Spleen (tissue), 11 donors: ENCODE measurements at regions not wholly inside any gene's neighbourhood (a gene's known extent, or its start where the extent isn't known, plus 50 kb on each side); places are given as distances from the start of the nearest gene placed in this dataset.

Experiments
- DNase-seq: peaks from one replicate; pipeline ENCODE4 v3.0.0-alpha.2; 2020
- H3K27ac ChIP-seq, 8 donors: fragments of 200-600 bp; sonication (generic) in 7 of 8; 1 replicate in 4 of 8; 2 replicates in 4 of 8; pipeline versions ENCODE4 v1.5.0 to v1.8.0; 2016 to 2021; ENCODE audit warnings: inconsistent platforms in 4 of 8, mild to moderate bottlenecking in 4 of 8, moderate library complexity in 1 of 8
- H3K27me3 ChIP-seq, 7 donors: fragments of 200-600 bp; sonication (generic) in 6 of 7; replicated peaks in 1 of 7; 1 replicate in 4 of 7; 2 replicates in 3 of 7; pipeline versions ENCODE4 v1.5.0 to v1.8.0; 2016 to 2021; ENCODE audit warnings: inconsistent platforms in 3 of 7, mild to moderate bottlenecking in 1 of 7
- H3K36me3 ChIP-seq, 6 donors: fragments of 200-600 bp; sonication (generic) in 5 of 6; 1 replicate in 4 of 6; 2 replicates in 2 of 6; pipeline versions ENCODE4 v1.5.0 to v1.8.0; 2016 to 2021; ENCODE audit warnings: inconsistent platforms in 2 of 6
- H3K4me1 ChIP-seq, 6 donors: fragments of 200-600 bp; sonication (generic) in 5 of 6; 1 replicate in 3 of 6; 2 replicates in 3 of 6; pipeline versions ENCODE4 v1.5.0 to v1.8.0; 2016 to 2021; ENCODE audit warnings: inconsistent platforms in 3 of 6
- H3K4me3 ChIP-seq, 8 donors: fragments of 200-600 bp; sonication (generic) in 7 of 8; 1 replicate in 4 of 8; 2 replicates in 4 of 8; pipeline versions ENCODE4 v1.5.0 to v1.8.0; 2016 to 2021; ENCODE audit warnings: inconsistent platforms in 4 of 8, mild to moderate bottlenecking in 4 of 8, moderate library complexity in 2 of 8
- H3K9me3 ChIP-seq, 8 donors: fragments of 200-600 bp; sonication (generic) in 7 of 8; 1 replicate in 4 of 8; 2 replicates in 4 of 8; pipeline versions ENCODE4 v1.5.0 to v1.8.0; 2016 to 2021; ENCODE audit warnings: inconsistent platforms in 4 of 8
- POLR2A ChIP-seq, 3 donors: fragments of 450-650 bp; IDR thresholded peaks; one replicate each; pipeline ENCODE4 v1.5.1; 2017; ENCODE audit warnings: antibody characterized with exemption in 3 of 3, mild to moderate bottlenecking in 1 of 3
- POLR2AphosphoS5 ChIP-seq, 3 donors: sonication (generic); formaldehyde crosslinking; IDR thresholded peaks; one replicate each; pipeline ENCODE4 v1.5.1; 2017; ENCODE audit warnings: antibody characterized with exemption in 3 of 3
- WGBS, 5 donors: extraction: QIAGEN DNeasy Blood & Tissue Kit in 3 of 5; methylation state at CpG; one replicate each; pipeline versions ENCODE4 v1.1.5 to v1.1.7; 2013 to 2018; 5-methylcytosine and 5-hydroxymethylcytosine counted together
- intact Hi-C: fragments of 100-400 bp; cut with DNase I; formaldehyde crosslinking; loops from one replicate; pipeline ENCODE4 v1.15.0; 2023; ENCODE audit warnings: low total_unique reads
- TF ChIP-seq, protein P1 (sequence below), 11 experiments: fragments of 200-600 bp in 7 of 11; fragments of 450-650 bp in 4 of 11; sonication (generic) in 4 of 11; IDR thresholded peaks in 8 of 11; conservative IDR thresholded peaks in 3 of 11; 1 replicate in 7 of 11; 2 replicates in 4 of 11; pipeline versions ENCODE4 v1.4.0 to v1.8.0; 2016 to 2021; ENCODE audit warnings: antibody characterized with exemption in 11 of 11, inconsistent platforms in 4 of 11, mild to moderate bottlenecking in 1 of 11
- donor health status: healthy with polysubstance abuse.
- donor health status: DM: no; HTN: no; CAD: no; lungs with moderate emphysema.
- donor health status: DM: no; HTN: no; CAD: no.
- donor health status: Bipolar disorder and iron deficiency.
- donor health status: healthy.
- donor health status: DM: no; HTN: no; CAD: no.
- donor health status: DM: yes; HTN: yes; CAD: no.

DNA sequence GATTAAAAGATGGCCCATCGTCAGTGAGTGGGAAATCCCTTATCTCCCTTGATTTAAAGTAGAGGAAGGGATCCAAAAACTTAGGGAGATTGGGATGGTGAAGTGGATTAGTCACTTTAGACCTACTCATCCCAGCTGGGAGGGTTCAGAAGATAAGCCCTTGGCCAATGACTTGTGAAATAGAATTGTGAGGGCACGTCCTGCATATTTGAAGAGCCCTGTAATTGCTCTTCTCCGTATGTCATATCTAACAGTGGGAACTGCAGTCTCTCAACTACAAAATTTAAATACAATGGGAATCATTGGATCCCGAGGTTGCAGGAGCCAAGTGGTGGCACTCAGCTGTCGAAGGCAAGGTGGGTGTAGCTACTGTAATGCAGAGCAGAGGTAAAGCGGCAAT is 65.4 kb upstream of the C9orf72 start:
- WGBS, 5 donors: 74 to 84% (median 81%) methylated on average over 6 of the region's 6 CpGs
- TF ChIP-seq, protein P1, sequence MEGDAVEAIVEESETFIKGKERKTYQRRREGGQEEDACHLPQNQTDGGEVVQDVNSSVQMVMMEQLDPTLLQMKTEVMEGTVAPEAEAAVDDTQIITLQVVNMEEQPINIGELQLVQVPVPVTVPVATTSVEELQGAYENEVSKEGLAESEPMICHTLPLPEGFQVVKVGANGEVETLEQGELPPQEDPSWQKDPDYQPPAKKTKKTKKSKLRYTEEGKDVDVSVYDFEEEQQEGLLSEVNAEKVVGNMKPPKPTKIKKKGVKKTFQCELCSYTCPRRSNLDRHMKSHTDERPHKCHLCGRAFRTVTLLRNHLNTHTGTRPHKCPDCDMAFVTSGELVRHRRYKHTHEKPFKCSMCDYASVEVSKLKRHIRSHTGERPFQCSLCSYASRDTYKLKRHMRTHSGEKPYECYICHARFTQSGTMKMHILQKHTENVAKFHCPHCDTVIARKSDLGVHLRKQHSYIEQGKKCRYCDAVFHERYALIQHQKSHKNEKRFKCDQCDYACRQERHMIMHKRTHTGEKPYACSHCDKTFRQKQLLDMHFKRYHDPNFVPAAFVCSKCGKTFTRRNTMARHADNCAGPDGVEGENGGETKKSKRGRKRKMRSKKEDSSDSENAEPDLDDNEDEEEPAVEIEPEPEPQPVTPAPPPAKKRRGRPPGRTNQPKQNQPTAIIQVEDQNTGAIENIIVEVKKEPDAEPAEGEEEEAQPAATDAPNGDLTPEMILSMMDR (IDR thresholded peaks at IDR 0.05 in 8 of 11, conservative IDR thresholded peaks at IDR 0.05 in 3 of 11): no peak
- TF ChIP-seq POLR2A (IDR thresholded peaks at IDR 0.05) (no peak), POLR2AphosphoS5 (IDR thresholded peaks at IDR 0.05) (no peak)
- intact Hi-C loops: no loop called here

DNA sequence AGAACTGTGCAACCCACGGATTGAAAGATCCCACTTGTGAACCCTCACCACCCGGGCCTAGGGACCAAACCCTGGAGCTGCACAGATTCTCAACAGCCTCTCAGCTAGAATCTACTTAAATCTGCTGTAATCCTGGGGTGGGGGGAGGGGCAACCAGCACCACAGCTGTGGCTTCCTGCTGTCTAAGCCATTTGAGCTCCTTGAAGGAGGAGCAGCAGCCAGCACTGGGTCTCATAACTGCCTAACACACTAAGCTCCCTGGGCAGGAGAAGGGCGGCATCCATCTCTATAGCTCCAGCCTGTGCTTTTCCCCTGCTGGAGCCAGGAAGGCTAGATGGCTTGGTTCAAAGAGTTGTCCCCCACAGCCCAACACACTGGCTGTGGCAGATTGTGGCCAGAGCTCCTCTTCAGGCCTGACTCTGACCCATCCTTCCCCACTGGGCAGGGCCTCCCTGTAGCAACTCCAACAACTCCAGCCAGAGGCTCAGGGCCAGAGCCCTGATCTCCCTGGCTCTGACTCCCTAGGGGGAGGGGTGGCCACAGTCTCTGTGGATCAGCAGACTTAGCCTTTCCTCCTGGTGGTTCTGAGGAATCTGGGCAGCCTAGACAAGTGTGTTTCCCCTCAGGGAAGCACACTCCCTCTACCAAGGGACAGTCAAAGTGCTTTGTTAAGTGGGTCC is 72.0 kb upstream of the C9orf72 start:
- TF ChIP-seq POLR2A (IDR thresholded peaks at IDR 0.05) (no peak), POLR2AphosphoS5 (IDR thresholded peaks at IDR 0.05) (no peak)
- TF ChIP-seq, protein P1 (IDR thresholded peaks at IDR 0.05 in 8 of 11, conservative IDR thresholded peaks at IDR 0.05 in 3 of 11): no peak
- Histone ChIP-seq H3K4me1 (no peaks in the 10 kb centered on the region), H3K27ac (no peak overlapping the region), H3K36me3 (no peaks in the 10 kb centered on the region), H3K4me3 (no peak overlapping the region), H3K27me3 (no peaks in the 10 kb centered on the region), H3K9me3 (no peaks in the 10 kb centered on the region)
- DNase-seq: no peak
- WGBS, 5 donors: 33 to 66% (median 55%) methylated on average over 2 to 3 of the region's 3 CpGs
- intact Hi-C loops: no loop called here

More for the DNA sequence above, 65.4 kb upstream of the C9orf72 start:
- no peak for DNase-seq
- Histone ChIP-seq H3K9me3 (no peaks in the 10 kb centered on the region), H3K36me3 (no peaks in the 10 kb centered on the region), H3K27ac (no peak overlapping the region), H3K27me3 (no peaks in the 10 kb centered on the region), H3K4me3 (no peak overlapping the region), H3K4me1 (peaks cover 0 to 15% (median 5%) of the 10 kb centered on the region in 6 donors)

DNA sequence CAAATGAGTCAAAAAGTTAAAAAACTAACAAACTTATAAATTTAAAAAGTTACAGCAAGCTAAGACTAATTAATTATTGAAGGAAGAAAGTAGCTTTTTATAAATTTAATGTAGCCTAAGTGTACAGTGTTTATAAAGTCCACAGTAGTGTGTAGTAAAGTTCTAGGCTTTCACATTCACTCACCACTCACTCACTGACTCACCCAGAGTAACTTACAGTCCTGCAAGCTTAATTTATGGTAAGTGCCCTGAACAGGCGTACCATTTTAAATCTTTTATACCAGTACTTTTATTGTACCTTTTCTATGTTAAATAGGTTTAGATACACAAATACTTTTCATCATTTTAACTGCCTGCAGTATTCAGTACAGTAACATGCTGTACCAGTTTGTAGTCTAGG is 80.0 kb upstream of the C9orf72 start:
- no peaks in the 10 kb centered on the region for H3K27me3 ChIP-seq
- 79 to 95% (median 81%) methylated on average over 1 of the region's 1 CpG for WGBS, 5 donors
- no peaks in the 10 kb centered on the region for H3K4me1 ChIP-seq
- H3K9me3 ChIP-seq: no peaks in the 10 kb centered on the region
- TF ChIP-seq POLR2A (IDR thresholded peaks at IDR 0.05): no peak
- TF ChIP-seq POLR2AphosphoS5 (IDR thresholded peaks at IDR 0.05): no peak
- TF ChIP-seq, protein P1 (IDR thresholded peaks at IDR 0.05 in 8 of 11, conservative IDR thresholded peaks at IDR 0.05 in 3 of 11): no peak
- H3K36me3 ChIP-seq: no peaks in the 10 kb centered on the region
- H3K27ac ChIP-seq: no peak overlapping the region
- H3K4me3 ChIP-seq: no peak overlapping the region
- intact Hi-C loops: no loop called here
- no peak for DNase-seq

DNA sequence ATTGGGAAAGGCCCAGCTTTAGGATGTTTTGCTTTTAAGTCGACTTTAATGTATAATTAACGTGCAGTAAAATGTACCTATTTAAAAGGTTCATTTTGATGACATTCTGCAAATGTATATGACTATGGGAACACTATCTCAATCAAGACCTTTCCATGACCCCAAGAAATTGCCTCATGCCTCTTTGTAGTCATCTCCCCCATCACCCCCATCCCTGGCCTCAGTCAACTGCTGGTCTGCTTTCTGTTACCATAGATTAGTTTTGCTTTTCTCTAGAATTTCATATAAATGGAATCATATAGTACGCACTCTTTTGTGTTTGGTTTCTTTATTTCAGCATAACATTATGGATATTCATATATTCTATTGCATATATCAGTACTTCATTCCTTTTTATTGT is 80.7 kb upstream of the C9orf72 start:
- Histone ChIP-seq H3K36me3 (no peaks in the 10 kb centered on the region), H3K4me1 (no peaks in the 10 kb centered on the region), H3K27ac (no peak overlapping the region), H3K9me3 (no peaks in the 10 kb centered on the region), H3K27me3 (no peaks in the 10 kb centered on the region), H3K4me3 (no peak overlapping the region)
- no peak for DNase-seq
- 57 to 96% (median 87%) methylated on average over 3 of the region's 3 CpGs for WGBS, 5 donors
- TF ChIP-seq POLR2A (IDR thresholded peaks at IDR 0.05) (no peak), POLR2AphosphoS5 (IDR thresholded peaks at IDR 0.05) (no peak)
- TF ChIP-seq, protein P1 (IDR thresholded peaks at IDR 0.05 in 8 of 11, conservative IDR thresholded peaks at IDR 0.05 in 3 of 11): no peak
- intact Hi-C loops: no loop called here
